K562 (cell line): ENCODE measurements at regions not wholly inside any gene's neighbourhood (a gene's known extent, or its start where the extent isn't known, plus 50 kb on each side); places are given as distances from the start of the nearest gene placed in this dataset.

ENCODE experiments used
- ATAC-seq: fragments of 200-7000 bp; cut with Tn5 transposase; 3 replicates; pipeline ENCODE4 v1.9.1; 2020; ENCODE audit warnings: moderate library complexity
- BruUV-seq: library from RNA; stranded (reverse); fragments of 400-500 nt; replicated peaks from 2 replicates; lab custom pipeline; 2021; lab: Mats Ljungman, UMichigan
- CTCF ChIA-PET: fragments of 300-600 bp; formaldehyde crosslinking; extraction: SDS; loops from one replicate; lab custom pipeline; 2021; ENCODE audit warnings: low intra/inter-chr PET ratio; lab: Yijun Ruan, JAX
- POLR2A ChIA-PET: fragments of 300-600, 350-650 bp; sonication (Branson Sonifier 250); formaldehyde crosslinking; extraction: SDS; loops from one replicate; lab custom pipeline; 2021; ENCODE audit warnings: antibody characterized with exemption, inconsistent platforms; lab: Yijun Ruan, JAX
- DNase-seq, 4 experiments: peaks; one replicate each; pipeline versions ENCODE4 v3.0.0 to v3.0.0-alpha.2; 2011 to 2018; ENCODE audit warnings: low spot score in 3 of 4, mixed read lengths in 3 of 4; ENCODE audit errors: extremely low read depth in 1 of 4
- FAIRE-seq: peaks from 2 replicates; lab custom pipeline; 2011; peaks lifted over from hg19 to GRCh38; lab: Jason Lieb, UNC
- H2AFZ ChIP-seq: 2 replicates; pipeline ENCODE4 v1.6.0; 2011; ENCODE audit warnings: low read depth, low read length, control low read depth, inconsistent platforms
- H3K27ac ChIP-seq: fragments of 200-600 bp; 3 replicates; pipeline ENCODE4 v1.8.0; 2011; ENCODE audit warnings: low read depth, mild to moderate bottlenecking, control low read depth, inconsistent platforms, low read length, moderate library complexity, mixed read lengths; ENCODE audit errors: extremely low read depth
- H3K27me3 ChIP-seq, 2 experiments: fragments of 300-600 bp in 1 of 2; 2 replicates in 1 of 2; 3 replicates in 1 of 2; pipeline versions ENCODE4 v1.6.0 to v1.8.0; 2011; ENCODE audit warnings: inconsistent platforms in 2 of 2, low read length in 2 of 2, mild to moderate bottlenecking in 1 of 2, mixed read lengths in 1 of 2, moderate library complexity in 1 of 2; ENCODE audit not compliant: control insufficient read depth in 2 of 2, insufficient read depth in 2 of 2
- H3K36me3 ChIP-seq: fragments of 300-600 bp; 3 replicates; pipeline ENCODE4 v1.8.0; 2011; ENCODE audit warnings: mild to moderate bottlenecking, low read length, inconsistent platforms; ENCODE audit not compliant: control insufficient read depth, insufficient read depth
- H3K4me1 ChIP-seq, 2 experiments: fragments of 200-600 bp in 1 of 2; replicated peaks in 1 of 2; 2 replicates in 1 of 2; 3 replicates in 1 of 2; pipeline versions ENCODE4 v1.5.1 to v1.8.0; 2011; ENCODE audit warnings: inconsistent platforms in 2 of 2, low read length in 2 of 2, mild to moderate bottlenecking in 1 of 2, mixed read lengths in 1 of 2, moderate library complexity in 1 of 2; ENCODE audit not compliant: control insufficient read depth in 2 of 2, insufficient read depth in 2 of 2
- H3K4me2 ChIP-seq: 2 replicates; pipeline ENCODE4 v1.6.1; 2011; ENCODE audit warnings: low read length, control low read depth, inconsistent platforms, mixed read lengths; ENCODE audit not compliant: insufficient read depth
- H3K4me3 ChIP-seq: fragments of 200-600 bp; sonication (generic), shearing (Covaris generic); 2 replicates; pipeline ENCODE4 v1.5.1; 2016; ENCODE audit warnings: control low read depth, inconsistent platforms
- H3K79me2 ChIP-seq: fragments of 200-600 bp; 3 replicates; pipeline ENCODE4 v1.8.0; 2011; ENCODE audit warnings: low read length, inconsistent platforms; ENCODE audit not compliant: control insufficient read depth, insufficient read depth
- H3K9ac ChIP-seq, 2 experiments: 2 replicates each; pipeline versions ENCODE4 v1.6.0 to v1.6.1; 2011; ENCODE audit warnings: low read depth in 2 of 2, low read length in 2 of 2, control low read depth in 1 of 2, inconsistent platforms in 1 of 2, mild to moderate bottlenecking in 1 of 2, mixed read lengths in 1 of 2; ENCODE audit not compliant: insufficient read depth in 1 of 2
- H3K9me1 ChIP-seq: one replicate; pipeline ENCODE4 v1.6.0; 2011; ENCODE audit warnings: inconsistent platforms, mild to moderate bottlenecking, low read length, moderate library complexity; ENCODE audit not compliant: control insufficient read depth, insufficient read depth
- H3K9me3 ChIP-seq: replicated peaks from 2 replicates; pipeline ENCODE4 v1.5.1; 2011; ENCODE audit warnings: low read depth, low read length, inconsistent platforms; ENCODE audit not compliant: control insufficient read depth, insufficient read depth
- H4K20me1 ChIP-seq: replicated peaks from 2 replicates; pipeline ENCODE4 v1.6.1; 2011; ENCODE audit warnings: low read length, inconsistent platforms, mixed read lengths; ENCODE audit not compliant: control insufficient read depth, insufficient read depth
- BCOR ChIP-seq: fragments of 450-650 bp; IDR thresholded peaks from 2 replicates; pipeline ENCODE4 v1.6.1; 2016
- CC2D1A ChIP-seq: fragments of 450-650 bp; IDR thresholded peaks from 2 replicates; pipeline ENCODE4 v1.6.1; 2017; ENCODE audit warnings: mild to moderate bottlenecking
- CEBPG ChIP-seq, 3 experiments: fragments of 200-800 bp in 1 of 3; sonication (Bioruptor generic) in 1 of 3; sonication (generic) in 1 of 3; formaldehyde crosslinking in 1 of 3; IDR thresholded peaks in 2 of 3; conservative IDR thresholded peaks in 1 of 3; 2 replicates each; pipeline versions ENCODE4 v1.6.1 to v1.8.0; 2016 to 2022; ENCODE audit warnings: missing compliant biosample characterization in 2 of 3, missing genetic modification characterization in 2 of 3, mild to moderate bottlenecking in 1 of 3, missing genetic modification reagents in 1 of 3
- CXXC5 ChIP-seq: fragments of 250-450 bp; sonication (Bioruptor Pico); IDR thresholded peaks from 2 replicates; pipeline ENCODE4 v1.8.0; 2022; ENCODE audit warnings: inconsistent platforms, mild to moderate bottlenecking, moderate library complexity
- DNMT1 ChIP-seq: fragments of 450-650 bp; IDR thresholded peaks from 2 replicates; pipeline ENCODE4 v1.6.1; 2016; ENCODE audit warnings: antibody characterized with exemption, mild to moderate bottlenecking
- FOXM1 ChIP-seq, 2 experiments: fragments of 450-650 bp in 1 of 2; sonication (generic) in 1 of 2; formaldehyde crosslinking in 1 of 2; IDR thresholded peaks; 2 replicates each; pipeline versions ENCODE4 v1.6.1 to v1.9.0; 2017 to 2022; ENCODE audit warnings: low read depth in 2 of 2, mild to moderate bottlenecking in 2 of 2, missing genetic modification reagents in 1 of 2, moderate library complexity in 1 of 2
- MECOM ChIP-seq: fragments of 250-450 bp; sonication (Bioruptor Pico); IDR thresholded peaks from 2 replicates; pipeline ENCODE4 v1.8.0; 2022; ENCODE audit warnings: inconsistent platforms
- NONO ChIP-seq, 2 experiments: fragments of 200-400 bp in 1 of 2; fragments of 450-650 bp in 1 of 2; formaldehyde crosslinking in 1 of 2; IDR thresholded peaks; 2 replicates each; pipeline ENCODE4 v1.6.1; 2017; ENCODE audit warnings: low read depth in 2 of 2, mild to moderate bottlenecking in 2 of 2, moderate library complexity in 2 of 2, low read length in 1 of 2
- PRPF4 ChIP-seq: fragments of 200-400 bp; formaldehyde crosslinking; IDR thresholded peaks from one replicate; pipeline ENCODE4 v1.6.1; 2017; ENCODE audit warnings: low read length, low read depth, mild to moderate bottlenecking; ENCODE audit not compliant: insufficient read depth, poor library complexity, severe bottlenecking
- TAF1 ChIP-seq: IDR thresholded peaks from 2 replicates; pipeline ENCODE4 v1.6.1; 2011; ENCODE audit warnings: mild to moderate bottlenecking, low read length, moderate library complexity; ENCODE audit not compliant: insufficient read depth, control insufficient read depth, severe bottlenecking; ENCODE audit errors: extremely low read depth
- TEAD1 ChIP-seq, 2 experiments: fragments of 450-650 bp in 1 of 2; sonication (generic) in 1 of 2; formaldehyde crosslinking; IDR thresholded peaks; 2 replicates each; pipeline versions ENCODE4 v1.4.0 to v1.8.0; 2020 to 2022; ENCODE audit warnings: mild to moderate bottlenecking in 2 of 2, missing genetic modification reagents in 1 of 2
- TGIF2 ChIP-seq: sonication (generic); formaldehyde crosslinking; IDR thresholded peaks from 2 replicates; pipeline ENCODE4 v1.8.1; 2022; ENCODE audit warnings: mild to moderate bottlenecking, missing genetic modification reagents, moderate library complexity
- TRIM24 ChIP-seq, 2 experiments: fragments of 450-650 bp; IDR thresholded peaks; 2 replicates each; pipeline ENCODE4 v1.6.1; 2016
- ZNF551 ChIP-seq: fragments of 250-450 bp; sonication (Bioruptor Pico); IDR thresholded peaks from 2 replicates; pipeline ENCODE4 v1.5.0; 2021; ENCODE audit warnings: mild to moderate bottlenecking, moderate library complexity
- ZZZ3 ChIP-seq: fragments of 450-650 bp; IDR thresholded peaks from 2 replicates; pipeline ENCODE4 v1.6.1; 2016; ENCODE audit warnings: antibody characterized with exemption, mild to moderate bottlenecking, moderate library complexity
- WGBS: fragments of 100-300 bp; shearing (Covaris generic); methylation state at CpG from one replicate; pipeline ENCODE4 v1.1.6; 2016; ENCODE audit warnings: low coverage, mixed read lengths; ENCODE audit not compliant: insufficient coverage; ENCODE audit errors: missing lambda C conversion rate; 5-methylcytosine and 5-hydroxymethylcytosine counted together
- in situ Hi-C: fragments of 300-500 bp; cut with MboI; formaldehyde crosslinking; loops from 4 replicates; pipeline ENCODE4 v1.15.0; 2018; ENCODE audit warnings: inconsistent platforms, mixed read lengths
- intact Hi-C: fragments of 100-400 bp; cut with micrococcal nuclease; formaldehyde crosslinking; loops from 2 replicates; pipeline ENCODE4 v1.14.2; 2022
- TF ChIP-seq, protein P1 (sequence below): conservative IDR thresholded peaks from 2 replicates; pipeline ENCODE4 v1.6.1; 2011; ENCODE audit warnings: low read depth, mild to moderate bottlenecking, low read length; ENCODE audit not compliant: control insufficient read depth
- TF ChIP-seq, protein P2 (sequence below): fragments of 250-450 bp; sonication (Bioruptor Pico); IDR thresholded peaks from 2 replicates; pipeline ENCODE4 v1.5.0; 2021; ENCODE audit warnings: mild to moderate bottlenecking, borderline replicate concordance

DNA sequence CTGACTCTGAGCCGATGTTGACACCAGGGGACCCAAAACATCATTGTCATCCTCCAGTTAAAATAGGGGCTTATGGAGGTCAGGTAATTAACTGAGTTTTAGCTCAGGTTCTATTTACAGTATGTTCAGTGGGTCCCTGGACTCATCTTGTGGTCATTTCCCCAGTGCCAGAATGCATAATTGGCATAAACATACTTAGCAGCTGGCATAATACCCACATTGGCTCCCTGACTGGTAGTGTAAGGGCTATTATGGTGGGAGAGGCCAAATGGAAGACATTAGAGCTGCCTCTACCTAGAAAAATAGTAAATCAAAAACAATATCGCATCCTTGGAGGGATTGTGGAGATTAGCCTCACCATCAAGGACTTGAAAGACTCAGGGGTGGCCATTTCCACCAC is 350.9 kb downstream of the C12orf75 start:
- in situ Hi-C loops: no loop called here
- WGBS: 0% methylated on average over 2 of the region's 2 CpGs
- intact Hi-C loops: no loop called here
- Histone ChIP-seq H3K79me2 (no peaks in the 10 kb centered on the region), H3K36me3 (no peaks in the 10 kb centered on the region), H3K27ac (no peak overlapping the region), H4K20me1 (no peaks in the 10 kb centered on the region), H3K27me3 (no peaks in the 10 kb centered on the region), H3K9me1 (no peaks in the 10 kb centered on the region), H3K4me3 (no peak overlapping the region), H3K9ac (no peak overlapping the region), H2AFZ (no peak overlapping the region), H3K4me1 (no peaks in the 10 kb centered on the region), H3K9me3 (no peaks in the 10 kb centered on the region), H3K4me2 (no peak overlapping the region)
- DNase-seq (no peak), FAIRE-seq (no peak), ATAC-seq (no peak)
- BruUV-seq: no TSS peak
- ChIA-PET POLR2A (no interaction called here), CTCF (no interaction called here)
- TF ChIP-seq DNMT1: no peak
- no peak for TF ChIP-seq TAF1
- TF ChIP-seq, protein P1, sequence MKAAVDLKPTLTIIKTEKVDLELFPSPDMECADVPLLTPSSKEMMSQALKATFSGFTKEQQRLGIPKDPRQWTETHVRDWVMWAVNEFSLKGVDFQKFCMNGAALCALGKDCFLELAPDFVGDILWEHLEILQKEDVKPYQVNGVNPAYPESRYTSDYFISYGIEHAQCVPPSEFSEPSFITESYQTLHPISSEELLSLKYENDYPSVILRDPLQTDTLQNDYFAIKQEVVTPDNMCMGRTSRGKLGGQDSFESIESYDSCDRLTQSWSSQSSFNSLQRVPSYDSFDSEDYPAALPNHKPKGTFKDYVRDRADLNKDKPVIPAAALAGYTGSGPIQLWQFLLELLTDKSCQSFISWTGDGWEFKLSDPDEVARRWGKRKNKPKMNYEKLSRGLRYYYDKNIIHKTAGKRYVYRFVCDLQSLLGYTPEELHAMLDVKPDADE: no peak
- TF ChIP-seq, protein P2, sequence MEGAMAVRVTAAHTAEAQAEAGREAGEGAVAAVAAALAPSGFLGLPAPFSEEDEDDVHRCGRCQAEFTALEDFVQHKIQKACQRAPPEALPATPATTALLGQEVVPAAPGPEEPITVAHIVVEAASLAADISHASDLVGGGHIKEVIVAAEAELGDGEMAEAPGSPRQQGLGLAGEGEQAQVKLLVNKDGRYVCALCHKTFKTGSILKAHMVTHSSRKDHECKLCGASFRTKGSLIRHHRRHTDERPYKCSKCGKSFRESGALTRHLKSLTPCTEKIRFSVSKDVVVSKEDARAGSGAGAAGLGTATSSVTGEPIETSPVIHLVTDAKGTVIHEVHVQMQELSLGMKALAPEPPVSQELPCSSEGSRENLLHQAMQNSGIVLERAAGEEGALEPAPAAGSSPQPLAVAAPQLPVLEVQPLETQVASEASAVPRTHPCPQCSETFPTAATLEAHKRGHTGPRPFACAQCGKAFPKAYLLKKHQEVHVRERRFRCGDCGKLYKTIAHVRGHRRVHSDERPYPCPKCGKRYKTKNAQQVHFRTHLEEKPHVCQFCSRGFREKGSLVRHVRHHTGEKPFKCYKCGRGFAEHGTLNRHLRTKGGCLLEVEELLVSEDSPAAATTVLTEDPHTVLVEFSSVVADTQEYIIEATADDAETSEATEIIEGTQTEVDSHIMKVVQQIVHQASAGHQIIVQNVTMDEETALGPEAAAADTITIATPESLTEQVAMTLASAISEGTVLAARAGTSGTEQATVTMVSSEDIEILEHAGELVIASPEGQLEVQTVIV: no peak
- no peak for TF ChIP-seq MECOM (CRISPR knock-in tag)
- TF ChIP-seq PRPF4: no peak
- TF ChIP-seq FOXM1 (IDR thresholded peaks at IDR 0.05; ENCODE audit: low read depth): no peak
- TF ChIP-seq FOXM1 (CRISPR knock-in tag; IDR thresholded peaks at IDR 0.05; ENCODE audit: low read depth): no peak
- TF ChIP-seq BCOR: no peak
- no peak for TF ChIP-seq CXXC5
- no peak for TF ChIP-seq NONO (IDR thresholded peaks at IDR 0.05; ENCODE audit: low read depth in 2 of 2, low read length in 1 of 2)
- no peak for TF ChIP-seq TRIM24 (IDR thresholded peaks at IDR 0.05)
- TF ChIP-seq ZZZ3: no peak
- no peak for TF ChIP-seq TEAD1 (CRISPR knock-in tag; IDR thresholded peaks at IDR 0.05)
- TF ChIP-seq TGIF2 (CRISPR knock-in tag): no peak
- no peak for TF ChIP-seq ZNF551
- no peak for TF ChIP-seq CEBPG (CRISPR knock-in tag; IDR thresholded peaks at IDR 0.05)
- no peak for TF ChIP-seq CEBPG (tag; conservative IDR thresholded peaks at IDR 0.05 in 1 of 2, IDR thresholded peaks at IDR 0.05 in 1 of 2)
- no peak for TF ChIP-seq CC2D1A
